GM12878 (cell line): ENCODE measurements at regions not wholly inside any gene's neighbourhood (a gene's known extent, or its start where the extent isn't known, plus 50 kb on each side); places are given as distances from the start of the nearest gene placed in this dataset.

ENCODE experiments used
- ATAC-seq: fragments of 200-7000 bp; cut with Tn5 transposase; 3 replicates; pipeline ENCODE4 v1.9.1; 2020; ENCODE audit warnings: mild to moderate bottlenecking, moderate library complexity
- BruUV-seq: library from RNA; stranded (reverse); fragments of 400-500 nt; replicated peaks from 2 replicates; lab custom pipeline; 2021; lab: Mats Ljungman, UMichigan
- CTCF ChIA-PET: fragments of 300-600 bp; sonication (Branson Sonifier 250); formaldehyde crosslinking; extraction: SDS; loops from one replicate; lab custom pipeline; 2021; ENCODE audit warnings: inconsistent platforms; lab: Yijun Ruan, JAX
- POLR2A ChIA-PET: fragments of 350-600 bp; formaldehyde crosslinking; extraction: SDS; loops from one replicate; lab custom pipeline; 2021; ENCODE audit warnings: inconsistent platforms; lab: Charles Lee
- RAD21 ChIA-PET: fragments of 300-600 bp; sonication (Branson Sonifier 250); formaldehyde crosslinking; loops from one replicate; lab custom pipeline; 2023; ENCODE audit warnings: antibody characterized with exemption; ENCODE audit not compliant: unreplicated experiment; lab: Charles Lee
- SMC1A ChIA-PET: fragments of 300-600 bp; sonication (Branson Sonifier 250); formaldehyde crosslinking; loops from one replicate; lab custom pipeline; 2023; ENCODE audit not compliant: unreplicated experiment, uncharacterized antibody; lab: Charles Lee
- DNase-seq: peaks from one replicate; pipeline ENCODE4 v3.0.0-alpha.2; 2011; ENCODE audit warnings: low read depth, low spot score
- FAIRE-seq: peaks from 3 replicates; lab custom pipeline; 2011; peaks lifted over from hg19 to GRCh38; lab: Jason Lieb, UNC
- H2AFZ ChIP-seq: 2 replicates; pipeline ENCODE4 v1.6.0; 2011; ENCODE audit warnings: low read depth, low read length, control low read depth; ENCODE audit not compliant: control insufficient read depth
- H3K27ac ChIP-seq: 2 replicates; pipeline ENCODE4 v1.5.1; 2011; ENCODE audit warnings: control low read depth; ENCODE audit not compliant: control insufficient read depth, insufficient read depth
- H3K27me3 ChIP-seq, 2 experiments: replicated peaks in 1 of 2; 2 replicates each; pipeline versions ENCODE4 v1.6.0 to v1.6.1; 2011; ENCODE audit warnings: low read length in 1 of 2; ENCODE audit not compliant: control insufficient read depth in 2 of 2, insufficient read depth in 2 of 2
- H3K36me3 ChIP-seq, 2 experiments: 2 replicates each; pipeline ENCODE4 v1.5.1; 2011; ENCODE audit warnings: low read length in 1 of 2; ENCODE audit not compliant: control insufficient read depth in 2 of 2, insufficient read depth in 2 of 2
- H3K4me1 ChIP-seq: 2 replicates; pipeline ENCODE4 v1.6.1; 2011; ENCODE audit warnings: mild to moderate bottlenecking, low read length, moderate library complexity, mixed read lengths; ENCODE audit not compliant: control insufficient read depth, insufficient read depth
- H3K4me2 ChIP-seq: 2 replicates; pipeline ENCODE4 v1.6.0; 2011; ENCODE audit warnings: control low read depth; ENCODE audit not compliant: control insufficient read depth, insufficient read depth
- H3K4me3 ChIP-seq: fragments of 200-600 bp; sonication (generic); 2 replicates; pipeline ENCODE4 v1.5.1; 2016
- H3K79me2 ChIP-seq: 2 replicates; pipeline ENCODE4 v1.6.0; 2011; ENCODE audit warnings: low read length; ENCODE audit not compliant: control insufficient read depth, insufficient read depth
- H3K9ac ChIP-seq: 2 replicates; pipeline ENCODE4 v1.8.0; 2011; ENCODE audit warnings: low read length, control low read depth, mixed read lengths; ENCODE audit not compliant: control insufficient read depth, insufficient read depth
- H3K9me3 ChIP-seq: replicated peaks from 3 replicates; pipeline ENCODE4 v1.5.1; 2011; ENCODE audit warnings: mild to moderate bottlenecking, low read length; ENCODE audit not compliant: control insufficient read depth, insufficient read depth
- H4K20me1 ChIP-seq: 2 replicates; pipeline ENCODE4 v1.6.0; 2011; ENCODE audit not compliant: control insufficient read depth, insufficient read depth
- CHD1 ChIP-seq: IDR thresholded peaks from 2 replicates; pipeline ENCODE4 v1.6.1; 2012; ENCODE audit warnings: low read depth, low read length, improper control_type of control experiment
- CREM ChIP-seq: IDR thresholded peaks from 2 replicates; pipeline ENCODE4 v1.6.1; 2014; ENCODE audit warnings: antibody characterized with exemption, low read depth
- FOXK2 ChIP-seq: fragments of 450-650 bp; IDR thresholded peaks from 2 replicates; pipeline ENCODE4 v1.6.1; 2017; ENCODE audit warnings: mild to moderate bottlenecking, moderate library complexity
- HDAC6 ChIP-seq: fragments of 200-600 bp; sonication (generic); IDR thresholded peaks from one replicate; pipeline ENCODE4 v1.8.0; 2017; ENCODE audit warnings: antibody characterized with exemption; ENCODE audit not compliant: unreplicated experiment
- HDGF ChIP-seq: fragments of 450-650 bp; IDR thresholded peaks from 2 replicates; pipeline ENCODE4 v1.6.1; 2016; ENCODE audit warnings: antibody characterized with exemption
- RAD21 ChIP-seq: IDR thresholded peaks from 2 replicates; pipeline ENCODE4 v1.6.1; 2011; ENCODE audit warnings: mild to moderate bottlenecking, low read depth, low read length, moderate library complexity; ENCODE audit not compliant: insufficient read depth
- USF1 ChIP-seq: IDR thresholded peaks from 2 replicates; pipeline ENCODE4 v1.6.1; 2011; ENCODE audit warnings: borderline replicate concordance, low read depth, mild to moderate bottlenecking, moderate library complexity, mixed read lengths, low read length; ENCODE audit not compliant: insufficient read depth; ENCODE audit errors: extremely low read length
- ZNF687 ChIP-seq: fragments of 450-650 bp; IDR thresholded peaks from 2 replicates; pipeline ENCODE4 v1.6.1; 2017; ENCODE audit warnings: mild to moderate bottlenecking, moderate library complexity
- WGBS: methylation state at CpG from one replicate; pipeline ENCODE4 v1.1.6; 2016; ENCODE audit warnings: low lambda C conversion rate; ENCODE audit not compliant: insufficient replicate concordance, insufficient coverage; ENCODE audit errors: missing lambda C conversion rate; 5-methylcytosine and 5-hydroxymethylcytosine counted together
- in situ Hi-C: fragments of 300-500 bp; cut with MboI; formaldehyde crosslinking; loops from 9 replicates; pipeline ENCODE4 v1.14.3; 2018; ENCODE audit warnings: mixed read lengths
- intact Hi-C: fragments of 100-400 bp; cut with micrococcal nuclease; formaldehyde crosslinking; loops from one replicate; pipeline ENCODE4 v1.14.2; 2022; ENCODE audit not compliant: unreplicated experiment
- TF ChIP-seq, protein P1 (sequence below): fragments of 450-650 bp; formaldehyde crosslinking; IDR thresholded peaks from 2 replicates; pipeline ENCODE4 v1.5.0; 2022; ENCODE audit warnings: mild to moderate bottlenecking, missing genetic modification characterization
- TF ChIP-seq, protein P2 (sequence below): fragments of 450-650 bp; IDR thresholded peaks from 2 replicates; pipeline ENCODE4 v1.6.1; 2018; ENCODE audit warnings: borderline replicate concordance, mild to moderate bottlenecking; ENCODE audit not compliant: partially characterized antibody

- no peak for TF ChIP-seq ZNF687
- TF ChIP-seq CREM: no peak
- no peak for TF ChIP-seq RAD21
- no peak for TF ChIP-seq FOXK2
- TF ChIP-seq USF1: no peak
- no peak for TF ChIP-seq HDGF
These were observed 154.8 kb upstream of the ZFP42 start (continued) for GRCh38 chr4:187840814-187841213.

DNA sequence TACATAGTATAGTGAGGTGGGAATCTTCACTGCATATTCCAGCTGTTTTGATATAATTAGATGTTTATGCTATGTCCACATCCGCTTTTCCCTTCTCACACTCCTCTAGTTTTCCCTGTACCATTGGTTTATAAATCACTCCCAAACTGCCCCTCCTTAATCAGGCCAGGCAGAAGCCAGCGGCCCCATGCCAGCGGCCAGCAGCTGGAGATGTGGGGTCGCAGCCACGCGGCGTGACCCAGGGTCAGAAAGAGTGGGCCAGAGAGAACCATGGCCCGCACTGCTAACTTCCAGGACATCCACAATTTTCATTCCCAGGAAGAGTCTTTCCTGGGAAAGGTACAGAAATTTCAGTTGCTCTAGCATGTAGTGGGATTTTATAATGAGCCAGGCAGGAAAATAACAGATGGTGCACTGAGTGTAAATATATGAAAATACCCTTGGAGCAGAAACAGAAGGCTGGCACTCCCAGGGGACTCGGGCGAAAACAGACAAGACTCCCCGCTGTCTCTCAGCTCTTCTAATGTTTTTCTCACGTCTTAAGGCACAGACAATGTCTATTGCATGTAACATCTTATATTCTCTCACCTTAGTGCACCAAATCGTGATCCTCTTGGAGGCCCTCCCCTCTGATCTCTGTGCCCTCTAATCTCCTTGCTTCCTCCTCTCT, 145.9 kb upstream of the ZFP42 start:
- POLR2A ChIA-PET: interaction anchor here (0.6 kb wide), 1 partner anchor 1049 kb away, joined by 3 read pairs; no protein-coding TSS in a partner anchor
- intact Hi-C loops (no loop called here), in situ Hi-C loops (no loop called here)
- no peak overlapping the region for H3K4me2 ChIP-seq
- H4K20me1 ChIP-seq: no peaks in the 10 kb centered on the region
- CTCF ChIA-PET: no interaction called here
- no peak overlapping the region for H3K9ac ChIP-seq
- H3K9me3 ChIP-seq: no peaks in the 10 kb centered on the region; the same call in 2 of the 3 replicates
- ATAC-seq: no peak
- BruUV-seq: no TSS peak
- no peaks in the 10 kb centered on the region for H3K27me3 ChIP-seq
- H3K27ac ChIP-seq: no peak overlapping the region
- H2AFZ ChIP-seq: no peak overlapping the region
- H3K4me3 ChIP-seq: no peak overlapping the region
- H3K79me2 ChIP-seq: no peaks in the 10 kb centered on the region
- no peaks in the 10 kb centered on the region for H3K4me1 ChIP-seq
- SMC1A ChIA-PET: no interaction called here
- RAD21 ChIA-PET: no interaction called here
- FAIRE-seq: no peak
- DNase-seq: no peak
- WGBS: 19% methylated on average over 13 of the region's 13 CpGs
- H3K36me3 ChIP-seq: no peaks in the 10 kb centered on the region
- TF ChIP-seq CHD1: no peak
- no peak for TF ChIP-seq HDAC6
- TF ChIP-seq, protein P1, sequence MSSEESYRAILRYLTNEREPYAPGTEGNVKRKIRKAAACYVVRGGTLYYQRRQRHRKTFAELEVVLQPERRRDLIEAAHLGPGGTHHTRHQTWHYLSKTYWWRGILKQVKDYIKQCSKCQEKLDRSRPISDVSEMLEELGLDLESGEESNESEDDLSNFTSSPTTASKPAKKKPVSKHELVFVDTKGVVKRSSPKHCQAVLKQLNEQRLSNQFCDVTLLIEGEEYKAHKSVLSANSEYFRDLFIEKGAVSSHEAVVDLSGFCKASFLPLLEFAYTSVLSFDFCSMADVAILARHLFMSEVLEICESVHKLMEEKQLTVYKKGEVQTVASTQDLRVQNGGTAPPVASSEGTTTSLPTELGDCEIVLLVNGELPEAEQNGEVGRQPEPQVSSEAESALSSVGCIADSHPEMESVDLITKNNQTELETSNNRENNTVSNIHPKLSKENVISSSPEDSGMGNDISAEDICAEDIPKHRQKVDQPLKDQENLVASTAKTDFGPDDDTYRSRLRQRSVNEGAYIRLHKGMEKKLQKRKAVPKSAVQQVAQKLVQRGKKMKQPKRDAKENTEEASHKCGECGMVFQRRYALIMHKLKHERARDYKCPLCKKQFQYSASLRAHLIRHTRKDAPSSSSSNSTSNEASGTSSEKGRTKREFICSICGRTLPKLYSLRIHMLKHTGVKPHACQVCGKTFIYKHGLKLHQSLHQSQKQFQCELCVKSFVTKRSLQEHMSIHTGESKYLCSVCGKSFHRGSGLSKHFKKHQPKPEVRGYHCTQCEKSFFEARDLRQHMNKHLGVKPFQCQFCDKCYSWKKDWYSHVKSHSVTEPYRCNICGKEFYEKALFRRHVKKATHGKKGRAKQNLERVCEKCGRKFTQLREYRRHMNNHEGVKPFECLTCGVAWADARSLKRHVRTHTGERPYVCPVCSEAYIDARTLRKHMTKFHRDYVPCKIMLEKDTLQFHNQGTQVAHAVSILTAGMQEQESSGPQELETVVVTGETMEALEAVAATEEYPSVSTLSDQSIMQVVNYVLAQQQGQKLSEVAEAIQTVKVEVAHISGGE (CRISPR knock-in tag): no peak
- TF ChIP-seq, protein P2, sequence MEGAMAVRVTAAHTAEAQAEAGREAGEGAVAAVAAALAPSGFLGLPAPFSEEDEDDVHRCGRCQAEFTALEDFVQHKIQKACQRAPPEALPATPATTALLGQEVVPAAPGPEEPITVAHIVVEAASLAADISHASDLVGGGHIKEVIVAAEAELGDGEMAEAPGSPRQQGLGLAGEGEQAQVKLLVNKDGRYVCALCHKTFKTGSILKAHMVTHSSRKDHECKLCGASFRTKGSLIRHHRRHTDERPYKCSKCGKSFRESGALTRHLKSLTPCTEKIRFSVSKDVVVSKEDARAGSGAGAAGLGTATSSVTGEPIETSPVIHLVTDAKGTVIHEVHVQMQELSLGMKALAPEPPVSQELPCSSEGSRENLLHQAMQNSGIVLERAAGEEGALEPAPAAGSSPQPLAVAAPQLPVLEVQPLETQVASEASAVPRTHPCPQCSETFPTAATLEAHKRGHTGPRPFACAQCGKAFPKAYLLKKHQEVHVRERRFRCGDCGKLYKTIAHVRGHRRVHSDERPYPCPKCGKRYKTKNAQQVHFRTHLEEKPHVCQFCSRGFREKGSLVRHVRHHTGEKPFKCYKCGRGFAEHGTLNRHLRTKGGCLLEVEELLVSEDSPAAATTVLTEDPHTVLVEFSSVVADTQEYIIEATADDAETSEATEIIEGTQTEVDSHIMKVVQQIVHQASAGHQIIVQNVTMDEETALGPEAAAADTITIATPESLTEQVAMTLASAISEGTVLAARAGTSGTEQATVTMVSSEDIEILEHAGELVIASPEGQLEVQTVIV: no peak
